GM12878 (cell line): ENCODE measurements at regions not wholly inside any gene's neighbourhood (a gene's known extent, or its start where the extent isn't known, plus 50 kb on each side); places are given as distances from the start of the nearest gene placed in this dataset.

Experiments
- ATAC-seq: fragments of 200-7000 bp; cut with Tn5 transposase; 3 replicates; pipeline ENCODE4 v1.9.1; 2020; ENCODE audit warnings: mild to moderate bottlenecking, moderate library complexity
- BruUV-seq: library from RNA; stranded (reverse); fragments of 400-500 nt; replicated peaks from 2 replicates; lab custom pipeline; 2021; lab: Mats Ljungman, UMichigan
- CTCF ChIA-PET: fragments of 300-600 bp; sonication (Branson Sonifier 250); formaldehyde crosslinking; extraction: SDS; loops from one replicate; lab custom pipeline; 2021; ENCODE audit warnings: inconsistent platforms; lab: Yijun Ruan, JAX
- POLR2A ChIA-PET: fragments of 350-600 bp; formaldehyde crosslinking; extraction: SDS; loops from one replicate; lab custom pipeline; 2021; ENCODE audit warnings: inconsistent platforms; lab: Charles Lee
- RAD21 ChIA-PET: fragments of 300-600 bp; sonication (Branson Sonifier 250); formaldehyde crosslinking; loops from one replicate; lab custom pipeline; 2023; ENCODE audit warnings: antibody characterized with exemption; ENCODE audit not compliant: unreplicated experiment; lab: Charles Lee
- SMC1A ChIA-PET: fragments of 300-600 bp; sonication (Branson Sonifier 250); formaldehyde crosslinking; loops from one replicate; lab custom pipeline; 2023; ENCODE audit not compliant: unreplicated experiment, uncharacterized antibody; lab: Charles Lee
- DNase-seq: peaks from one replicate; pipeline ENCODE4 v3.0.0-alpha.2; 2011; ENCODE audit warnings: low read depth, low spot score
- FAIRE-seq: peaks from 3 replicates; lab custom pipeline; 2011; peaks lifted over from hg19 to GRCh38; lab: Jason Lieb, UNC
- H2AFZ ChIP-seq: 2 replicates; pipeline ENCODE4 v1.6.0; 2011; ENCODE audit warnings: low read depth, low read length, control low read depth; ENCODE audit not compliant: control insufficient read depth
- H3K27ac ChIP-seq: 2 replicates; pipeline ENCODE4 v1.5.1; 2011; ENCODE audit warnings: control low read depth; ENCODE audit not compliant: control insufficient read depth, insufficient read depth
- H3K27me3 ChIP-seq, 2 experiments: replicated peaks in 1 of 2; 2 replicates each; pipeline versions ENCODE4 v1.6.0 to v1.6.1; 2011; ENCODE audit warnings: low read length in 1 of 2; ENCODE audit not compliant: control insufficient read depth in 2 of 2, insufficient read depth in 2 of 2
- H3K36me3 ChIP-seq, 2 experiments: 2 replicates each; pipeline ENCODE4 v1.5.1; 2011; ENCODE audit warnings: low read length in 1 of 2; ENCODE audit not compliant: control insufficient read depth in 2 of 2, insufficient read depth in 2 of 2
- H3K4me1 ChIP-seq: 2 replicates; pipeline ENCODE4 v1.6.1; 2011; ENCODE audit warnings: mild to moderate bottlenecking, low read length, moderate library complexity, mixed read lengths; ENCODE audit not compliant: control insufficient read depth, insufficient read depth
- H3K4me2 ChIP-seq: 2 replicates; pipeline ENCODE4 v1.6.0; 2011; ENCODE audit warnings: control low read depth; ENCODE audit not compliant: control insufficient read depth, insufficient read depth
- H3K4me3 ChIP-seq: fragments of 200-600 bp; sonication (generic); 2 replicates; pipeline ENCODE4 v1.5.1; 2016
- H3K79me2 ChIP-seq: 2 replicates; pipeline ENCODE4 v1.6.0; 2011; ENCODE audit warnings: low read length; ENCODE audit not compliant: control insufficient read depth, insufficient read depth
- H3K9ac ChIP-seq: 2 replicates; pipeline ENCODE4 v1.8.0; 2011; ENCODE audit warnings: low read length, control low read depth, mixed read lengths; ENCODE audit not compliant: control insufficient read depth, insufficient read depth
- H3K9me3 ChIP-seq: replicated peaks from 3 replicates; pipeline ENCODE4 v1.5.1; 2011; ENCODE audit warnings: mild to moderate bottlenecking, low read length; ENCODE audit not compliant: control insufficient read depth, insufficient read depth
- H4K20me1 ChIP-seq: 2 replicates; pipeline ENCODE4 v1.6.0; 2011; ENCODE audit not compliant: control insufficient read depth, insufficient read depth
- BHLHE40 ChIP-seq, 2 experiments: fragments of 450-650 bp in 1 of 2; IDR thresholded peaks; 2 replicates each; pipeline ENCODE4 v1.6.1; 2011 to 2017; ENCODE audit warnings: low read depth in 2 of 2, borderline replicate concordance in 1 of 2, improper control_type of control experiment in 1 of 2, low read length in 1 of 2, mild to moderate bottlenecking in 1 of 2
- CREB1 ChIP-seq: IDR thresholded peaks from 2 replicates; pipeline ENCODE4 v1.6.1; 2012; ENCODE audit warnings: low read depth, mild to moderate bottlenecking, inconsistent platforms
- ESRRA ChIP-seq: IDR thresholded peaks from 2 replicates; pipeline ENCODE4 v1.6.1; 2012; ENCODE audit warnings: mild to moderate bottlenecking, low read length, improper control_type of control experiment
- KAT2A ChIP-seq: conservative IDR thresholded peaks from 2 replicates; pipeline ENCODE4 v1.6.1; 2011; ENCODE audit warnings: low read depth, low read length; ENCODE audit not compliant: control insufficient read depth
- MEF2A ChIP-seq: IDR thresholded peaks from 2 replicates; pipeline ENCODE4 v1.6.1; 2011; ENCODE audit warnings: low read depth, mild to moderate bottlenecking, low read length, moderate library complexity; ENCODE audit not compliant: insufficient read depth
- NR2C1 ChIP-seq: fragments of 450-650 bp; IDR thresholded peaks from 2 replicates; pipeline ENCODE4 v1.6.1; 2017; ENCODE audit warnings: antibody characterized with exemption, mild to moderate bottlenecking, moderate library complexity
- RFX5 ChIP-seq: IDR thresholded peaks from 2 replicates; pipeline ENCODE4 v1.6.1; 2011; ENCODE audit warnings: low read depth, low read length, improper control_type of control experiment
- ZBTB33 ChIP-seq: fragments of 450-650 bp; IDR thresholded peaks from 2 replicates; pipeline ENCODE4 v1.6.1; 2017; ENCODE audit warnings: mild to moderate bottlenecking
- ZNF592 ChIP-seq: fragments of 450-650 bp; IDR thresholded peaks from 2 replicates; pipeline ENCODE4 v1.6.1; 2017; ENCODE audit warnings: mild to moderate bottlenecking, moderate library complexity
- WGBS: methylation state at CpG from one replicate; pipeline ENCODE4 v1.1.6; 2016; ENCODE audit warnings: low lambda C conversion rate; ENCODE audit not compliant: insufficient replicate concordance, insufficient coverage; ENCODE audit errors: missing lambda C conversion rate; 5-methylcytosine and 5-hydroxymethylcytosine counted together
- in situ Hi-C: fragments of 300-500 bp; cut with MboI; formaldehyde crosslinking; loops from 9 replicates; pipeline ENCODE4 v1.14.3; 2018; ENCODE audit warnings: mixed read lengths
- intact Hi-C: fragments of 100-400 bp; cut with micrococcal nuclease; formaldehyde crosslinking; loops from one replicate; pipeline ENCODE4 v1.14.2; 2022; ENCODE audit not compliant: unreplicated experiment
- TF ChIP-seq, protein P1 (sequence below): fragments of 450-650 bp; formaldehyde crosslinking; IDR thresholded peaks from 2 replicates; pipeline ENCODE4 v1.5.0; 2022; ENCODE audit warnings: mild to moderate bottlenecking, missing genetic modification characterization

DNA sequence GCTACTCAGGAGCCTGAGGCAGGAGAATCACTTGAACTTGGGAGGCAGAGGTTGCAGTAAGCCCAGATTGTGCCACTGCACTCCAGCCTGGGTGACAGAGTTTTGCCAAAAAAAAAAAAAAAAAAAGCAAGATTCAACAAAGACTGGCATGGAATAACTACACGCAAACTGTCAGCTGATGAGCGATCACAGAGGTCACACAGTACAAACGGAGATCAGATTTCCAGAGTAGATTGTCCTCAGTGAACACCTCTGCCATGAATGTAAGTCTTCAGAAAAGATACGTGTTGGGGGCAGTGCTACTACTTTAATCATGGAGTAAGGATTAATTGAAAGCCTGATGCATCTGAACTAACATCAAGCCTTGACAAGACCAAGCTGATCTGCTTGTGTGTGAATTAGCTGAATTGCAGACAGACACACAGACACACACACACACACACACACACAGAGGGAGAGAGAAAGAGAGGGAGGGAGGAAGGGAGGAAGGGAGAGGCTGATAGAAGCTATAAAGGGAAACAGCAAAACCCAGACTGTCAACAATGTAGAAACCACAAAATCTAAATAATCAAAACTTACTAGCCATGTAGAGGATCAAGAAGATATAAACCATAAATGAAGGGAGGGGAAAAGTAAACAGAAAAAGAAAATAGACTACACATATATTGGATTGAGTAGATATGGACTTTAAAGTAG, 222.9 kb upstream of the ZNF462 start (continued):
- TF ChIP-seq ZNF592 (no peak), NR2C1 (no peak)

- ChIA-PET SMC1A (no interaction called here), CTCF (no interaction called here), RAD21 (no interaction called here), POLR2A (no interaction called here)
- Histone ChIP-seq H3K27ac (no peak overlapping the region), H2AFZ (no peak overlapping the region), H3K9me3 (no peaks in the 10 kb centered on the region), H4K20me1 (no peaks in the 10 kb centered on the region), H3K4me3 (no peak overlapping the region), H3K4me2 (no peak overlapping the region), H3K36me3 (no peaks in the 10 kb centered on the region), H3K79me2 (no peaks in the 10 kb centered on the region), H3K27me3 (no peaks in the 10 kb centered on the region), H3K9ac (no peak overlapping the region), H3K4me1 (no peaks in the 10 kb centered on the region)
- BruUV-seq: no TSS peak
- in situ Hi-C loops: no loop called here
- intact Hi-C loops: loop anchor here (10.0 kb wide), 1 partner anchor 339 kb away; no protein-coding TSS in a partner anchor
- ATAC-seq: no peak
- no peak for DNase-seq
- WGBS: 20% methylated on average over 3 of the region's 3 CpGs
- FAIRE-seq: no peak
- no peak for TF ChIP-seq BHLHE40 (IDR thresholded peaks at IDR 0.05; ENCODE audit: borderline replicate concordance in 1 of 2, low read depth in 2 of 2, low read length in 1 of 2)
- TF ChIP-seq, protein P1, sequence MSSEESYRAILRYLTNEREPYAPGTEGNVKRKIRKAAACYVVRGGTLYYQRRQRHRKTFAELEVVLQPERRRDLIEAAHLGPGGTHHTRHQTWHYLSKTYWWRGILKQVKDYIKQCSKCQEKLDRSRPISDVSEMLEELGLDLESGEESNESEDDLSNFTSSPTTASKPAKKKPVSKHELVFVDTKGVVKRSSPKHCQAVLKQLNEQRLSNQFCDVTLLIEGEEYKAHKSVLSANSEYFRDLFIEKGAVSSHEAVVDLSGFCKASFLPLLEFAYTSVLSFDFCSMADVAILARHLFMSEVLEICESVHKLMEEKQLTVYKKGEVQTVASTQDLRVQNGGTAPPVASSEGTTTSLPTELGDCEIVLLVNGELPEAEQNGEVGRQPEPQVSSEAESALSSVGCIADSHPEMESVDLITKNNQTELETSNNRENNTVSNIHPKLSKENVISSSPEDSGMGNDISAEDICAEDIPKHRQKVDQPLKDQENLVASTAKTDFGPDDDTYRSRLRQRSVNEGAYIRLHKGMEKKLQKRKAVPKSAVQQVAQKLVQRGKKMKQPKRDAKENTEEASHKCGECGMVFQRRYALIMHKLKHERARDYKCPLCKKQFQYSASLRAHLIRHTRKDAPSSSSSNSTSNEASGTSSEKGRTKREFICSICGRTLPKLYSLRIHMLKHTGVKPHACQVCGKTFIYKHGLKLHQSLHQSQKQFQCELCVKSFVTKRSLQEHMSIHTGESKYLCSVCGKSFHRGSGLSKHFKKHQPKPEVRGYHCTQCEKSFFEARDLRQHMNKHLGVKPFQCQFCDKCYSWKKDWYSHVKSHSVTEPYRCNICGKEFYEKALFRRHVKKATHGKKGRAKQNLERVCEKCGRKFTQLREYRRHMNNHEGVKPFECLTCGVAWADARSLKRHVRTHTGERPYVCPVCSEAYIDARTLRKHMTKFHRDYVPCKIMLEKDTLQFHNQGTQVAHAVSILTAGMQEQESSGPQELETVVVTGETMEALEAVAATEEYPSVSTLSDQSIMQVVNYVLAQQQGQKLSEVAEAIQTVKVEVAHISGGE (CRISPR knock-in tag): no peak
- no peak for TF ChIP-seq RFX5
- no peak for TF ChIP-seq CREB1
- no peak for TF ChIP-seq ESRRA
- TF ChIP-seq MEF2A: no peak
- TF ChIP-seq KAT2A: no peak
- TF ChIP-seq ZBTB33: no peak
Observed at GRCh38 chr9:106643211-106643930, 219.6 kb upstream of the ZNF462 start.
